Retinal pigment epithelial cell (primary cell): ENCODE measurements at regions not wholly inside any gene's neighbourhood (a gene's known extent, or its start where the extent isn't known, plus 50 kb on each side); places are given as distances from the start of the nearest gene placed in this dataset.

Experiments used
- DNase-seq: peaks from one replicate; pipeline ENCODE4 v3.0.0-alpha.2; 2010; ENCODE audit warnings: low read depth
- H3K4me3 ChIP-seq: 2 replicates; pipeline ENCODE4 v1.5.1; 2011; ENCODE audit warnings: mild to moderate bottlenecking, low read length, control low read depth, moderate library complexity
- CTCF ChIP-seq: conservative IDR thresholded peaks from 2 replicates; pipeline ENCODE4 v1.5.1; 2011; ENCODE audit warnings: low read depth, low read length, control low read depth, inconsistent platforms

GRCh38 chr10:109744020-109744419 lies 179.3 kb downstream of the XPNPEP1 start:
- no peak for DNase-seq
- no peak overlapping the region for H3K4me3 ChIP-seq
- no peak for TF ChIP-seq CTCF

- no peak overlapping the region for H3K4me3 ChIP-seq
- DNase-seq, result no peak
- no peak for TF ChIP-seq CTCF
These were observed 179.7 kb downstream of the XPNPEP1 start for GRCh38 chr10:109743574-109743973.

- H3K4me3 ChIP-seq, result no peak overlapping the region
- TF ChIP-seq CTCF, result no peak
- DNase-seq, result no peak
These were observed 180.2 kb downstream of the XPNPEP1 start for GRCh38 chr10:109743146-109743545.

GRCh38 chr10:109741712-109742111 lies 181.6 kb downstream of the XPNPEP1 start:
- no peak for TF ChIP-seq CTCF
- DNase-seq, result no peak
- H3K4me3 ChIP-seq, result no peak overlapping the region

GRCh38 chr10:109740436-109740835 lies 182.9 kb downstream of the XPNPEP1 start:
- no peak for TF ChIP-seq CTCF
- no peak for DNase-seq
- H3K4me3 ChIP-seq, result no peak overlapping the region

- no peak overlapping the region for H3K4me3 ChIP-seq
- no peak for TF ChIP-seq CTCF
- no peak for DNase-seq
These were observed 185.7 kb downstream of the XPNPEP1 start for GRCh38 chr10:109737626-109738025.

- DNase-seq, result no peak
- H3K4me3 ChIP-seq, result no peak overlapping the region
- TF ChIP-seq CTCF, result no peak
These were observed 186.3 kb downstream of the XPNPEP1 start for GRCh38 chr10:109737009-109737408.
